Head of caudate nucleus (tissue), 42 donors: ENCODE measurements at regions not wholly inside any gene's neighbourhood (a gene's known extent, or its start where the extent isn't known, plus 50 kb on each side); places are given as distances from the start of the nearest gene placed in this dataset.
"Not testable (repeated sequence)": the region's sequence is repeated elsewhere in the genome, so short reads cannot be mapped to it uniquely, and the experiment has no call there.

Source experiments
- DNase-seq, 42 donors: peaks; one replicate each; pipeline versions ENCODE4 v3.0.0 to v3.0.0-alpha.2; 2020 to 2021; ENCODE audit warnings: mixed read lengths in 7 of 42
- intact Hi-C: fragments of 100-400 bp; cut with DNase I; formaldehyde crosslinking; loops from one replicate; pipeline ENCODE4 v1.15.0; 2022

- intact Hi-C loops, DNase-seq: not testable (repeated sequence)
These were observed 125.0 kb downstream of the TRIM42 start for GRCh38 chr3:140802898-140803297.

- intact Hi-C loops, result no loop called here
These were observed 131.5 kb downstream of the TRIM42 start for GRCh38 chr3:140809316-140809715.

GRCh38 chr3:140816372-140817195, 125.1 kb upstream of the SLC25A36 start:
- intact Hi-C loops, result no loop called here
- DNase-seq, result no peak

More at GRCh38 chr3:140809316-140809715, 131.5 kb downstream of the TRIM42 start:
- no peak for DNase-seq

- intact Hi-C loops, result no loop called here
- DNase-seq, result no peak
These were observed 120.1 kb upstream of the SLC25A36 start for GRCh38 chr3:140821493-140821892.

GRCh38 chr3:140822401-140823047, 119.1 kb upstream of the SLC25A36 start:
- no peak for DNase-seq

GRCh38 chr3:140823106-140823505, 118.5 kb upstream of the SLC25A36 start:
- DNase-seq, result no peak
- intact Hi-C loops, result no loop called here

More at GRCh38 chr3:140822401-140823047, 119.1 kb upstream of the SLC25A36 start:
- intact Hi-C loops, result no loop called here

GRCh38 chr3:140827894-140828293, 113.7 kb upstream of the SLC25A36 start:
- intact Hi-C loops, result no loop called here

GRCh38 chr3:140828585-140828984, 113.1 kb upstream of the SLC25A36 start:
- DNase-seq, result no peak
- intact Hi-C loops, result no loop called here

More at GRCh38 chr3:140827894-140828293, 113.7 kb upstream of the SLC25A36 start:
- no peak for DNase-seq

- no peak for DNase-seq
- intact Hi-C loops, result no loop called here
These were observed 111.8 kb upstream of the SLC25A36 start for GRCh38 chr3:140829796-140830195.

GRCh38 chr3:140830391-140830790, 111.2 kb upstream of the SLC25A36 start:
- DNase-seq, result no peak
- intact Hi-C loops, result no loop called here

- no peak for DNase-seq
These were observed 108.8 kb upstream of the SLC25A36 start for GRCh38 chr3:140832883-140833282.

GRCh38 chr3:140834266-140835037, 107.2 kb upstream of the SLC25A36 start:
- DNase-seq, result no peak
- intact Hi-C loops, result no loop called here

More at GRCh38 chr3:140832883-140833282, 108.8 kb upstream of the SLC25A36 start:
- intact Hi-C loops, result no loop called here

- DNase-seq, result no peak
These were observed 98.5 kb upstream of the SLC25A36 start for GRCh38 chr3:140842984-140843649.

GRCh38 chr3:140843656-140844055, 98.0 kb upstream of the SLC25A36 start:
- intact Hi-C loops, result no loop called here
- no peak for DNase-seq

More at GRCh38 chr3:140842984-140843649, 98.5 kb upstream of the SLC25A36 start:
- intact Hi-C loops, result no loop called here

- no peak for DNase-seq
- intact Hi-C loops, result no loop called here
These were observed 97.6 kb upstream of the SLC25A36 start for GRCh38 chr3:140844072-140844471.

GRCh38 chr3:140845882-140846281, 95.8 kb upstream of the SLC25A36 start:
- intact Hi-C loops, result no loop called here

GRCh38 chr3:140848666-140849065, 93.0 kb upstream of the SLC25A36 start:
- no peak for DNase-seq

More at GRCh38 chr3:140845882-140846281, 95.8 kb upstream of the SLC25A36 start:
- DNase-seq, result no peak

GRCh38 chr3:140850210-140850955, 91.3 kb upstream of the SLC25A36 start:
- intact Hi-C loops, result no loop called here
- no peak for DNase-seq

More at GRCh38 chr3:140848666-140849065, 93.0 kb upstream of the SLC25A36 start:
- intact Hi-C loops, result no loop called here
